ENCODE measurements at regions not wholly inside any gene's neighbourhood (a gene's known extent, or its start where the extent isn't known, plus 50 kb on each side); places are given as distances from the start of the nearest gene placed in this dataset.

DNA sequence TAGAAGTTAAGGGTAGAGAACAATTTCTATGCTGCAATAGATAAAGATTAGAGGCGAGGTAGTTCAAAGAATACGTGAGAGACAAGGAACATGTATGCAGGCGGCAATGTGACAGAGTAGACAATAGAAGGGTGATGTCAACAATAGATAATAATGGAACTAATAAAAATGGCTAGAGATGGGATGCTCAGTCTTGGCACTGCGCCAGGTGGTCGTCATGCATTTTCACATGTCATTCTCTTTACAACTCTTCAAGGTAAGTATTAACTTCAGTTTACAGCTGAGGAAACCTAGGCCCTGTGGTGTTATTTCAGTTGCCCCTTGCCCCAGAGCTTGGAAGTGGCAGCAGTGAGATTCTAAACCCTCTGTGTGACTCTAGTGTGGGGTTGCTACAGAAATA lies 890.7 kb upstream of the CELF4 start:
- Histone ChIP-seq H3K27ac (ENCODE audit: low read depth in 1 of 2, low read length in 2 of 2) (no peak overlapping the region), H3K4me1 (ENCODE audit: control insufficient read depth in 4 of 4, insufficient read depth in 4 of 4, low read length in 3 of 4) (no peaks in the 10 kb centered on the region), H3K9me3 (ENCODE audit: control insufficient read depth in 4 of 4, low read length in 3 of 4) (no peaks in the 10 kb centered on the region), H3K4me3 (ENCODE audit: low read depth in 1 of 3, low read length in 3 of 3) (no peak overlapping the region), H3K36me3 (ENCODE audit: control insufficient read depth in 4 of 4, insufficient read depth in 3 of 4, low read depth in 1 of 4, low read length in 3 of 4) (no peaks in the 10 kb centered on the region), H3K27me3 (ENCODE audit: control insufficient read depth in 4 of 4, insufficient read depth in 4 of 4, low read length in 3 of 4) (no peaks in the 10 kb centered on the region), H3K9ac (ENCODE audit: low read depth in 1 of 2, low read length in 2 of 2) (no peak overlapping the region)
- WGBS = 59% methylated on average over 5 of the region's 5 CpGs
- no peak for TF ChIP-seq SP1 (IDR thresholded peaks at IDR 0.05)
- no peak for TF ChIP-seq YY1 (IDR thresholded peaks at IDR 0.05)
- TF ChIP-seq, protein P1, sequence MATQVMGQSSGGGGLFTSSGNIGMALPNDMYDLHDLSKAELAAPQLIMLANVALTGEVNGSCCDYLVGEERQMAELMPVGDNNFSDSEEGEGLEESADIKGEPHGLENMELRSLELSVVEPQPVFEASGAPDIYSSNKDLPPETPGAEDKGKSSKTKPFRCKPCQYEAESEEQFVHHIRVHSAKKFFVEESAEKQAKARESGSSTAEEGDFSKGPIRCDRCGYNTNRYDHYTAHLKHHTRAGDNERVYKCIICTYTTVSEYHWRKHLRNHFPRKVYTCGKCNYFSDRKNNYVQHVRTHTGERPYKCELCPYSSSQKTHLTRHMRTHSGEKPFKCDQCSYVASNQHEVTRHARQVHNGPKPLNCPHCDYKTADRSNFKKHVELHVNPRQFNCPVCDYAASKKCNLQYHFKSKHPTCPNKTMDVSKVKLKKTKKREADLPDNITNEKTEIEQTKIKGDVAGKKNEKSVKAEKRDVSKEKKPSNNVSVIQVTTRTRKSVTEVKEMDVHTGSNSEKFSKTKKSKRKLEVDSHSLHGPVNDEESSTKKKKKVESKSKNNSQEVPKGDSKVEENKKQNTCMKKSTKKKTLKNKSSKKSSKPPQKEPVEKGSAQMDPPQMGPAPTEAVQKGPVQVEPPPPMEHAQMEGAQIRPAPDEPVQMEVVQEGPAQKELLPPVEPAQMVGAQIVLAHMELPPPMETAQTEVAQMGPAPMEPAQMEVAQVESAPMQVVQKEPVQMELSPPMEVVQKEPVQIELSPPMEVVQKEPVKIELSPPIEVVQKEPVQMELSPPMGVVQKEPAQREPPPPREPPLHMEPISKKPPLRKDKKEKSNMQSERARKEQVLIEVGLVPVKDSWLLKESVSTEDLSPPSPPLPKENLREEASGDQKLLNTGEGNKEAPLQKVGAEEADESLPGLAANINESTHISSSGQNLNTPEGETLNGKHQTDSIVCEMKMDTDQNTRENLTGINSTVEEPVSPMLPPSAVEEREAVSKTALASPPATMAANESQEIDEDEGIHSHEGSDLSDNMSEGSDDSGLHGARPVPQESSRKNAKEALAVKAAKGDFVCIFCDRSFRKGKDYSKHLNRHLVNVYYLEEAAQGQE (IDR thresholded peaks at IDR 0.05) = no peak
- TF ChIP-seq RXRA (IDR thresholded peaks at IDR 0.05) = no peak
- no peak for TF ChIP-seq CTCF (IDR thresholded peaks at IDR 0.05; ENCODE audit: low read depth, low read length, missing input control)
- TF ChIP-seq, protein P2, sequence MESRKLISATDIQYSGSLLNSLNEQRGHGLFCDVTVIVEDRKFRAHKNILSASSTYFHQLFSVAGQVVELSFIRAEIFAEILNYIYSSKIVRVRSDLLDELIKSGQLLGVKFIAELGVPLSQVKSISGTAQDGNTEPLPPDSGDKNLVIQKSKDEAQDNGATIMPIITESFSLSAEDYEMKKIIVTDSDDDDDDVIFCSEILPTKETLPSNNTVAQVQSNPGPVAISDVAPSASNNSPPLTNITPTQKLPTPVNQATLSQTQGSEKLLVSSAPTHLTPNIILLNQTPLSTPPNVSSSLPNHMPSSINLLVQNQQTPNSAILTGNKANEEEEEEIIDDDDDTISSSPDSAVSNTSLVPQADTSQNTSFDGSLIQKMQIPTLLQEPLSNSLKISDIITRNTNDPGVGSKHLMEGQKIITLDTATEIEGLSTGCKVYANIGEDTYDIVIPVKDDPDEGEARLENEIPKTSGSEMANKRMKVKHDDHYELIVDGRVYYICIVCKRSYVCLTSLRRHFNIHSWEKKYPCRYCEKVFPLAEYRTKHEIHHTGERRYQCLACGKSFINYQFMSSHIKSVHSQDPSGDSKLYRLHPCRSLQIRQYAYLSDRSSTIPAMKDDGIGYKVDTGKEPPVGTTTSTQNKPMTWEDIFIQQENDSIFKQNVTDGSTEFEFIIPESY (IDR thresholded peaks at IDR 0.05) = no peak
- TF ChIP-seq HNF4G (IDR thresholded peaks at IDR 0.05) = no peak
- no peak for TF ChIP-seq HNF4A (conservative IDR thresholded peaks at IDR 0.05)
- no peak for TF ChIP-seq NR2F2 (IDR thresholded peaks at IDR 0.05)
- no peak for DNase-seq (ENCODE audit: low spot score)

DNA sequence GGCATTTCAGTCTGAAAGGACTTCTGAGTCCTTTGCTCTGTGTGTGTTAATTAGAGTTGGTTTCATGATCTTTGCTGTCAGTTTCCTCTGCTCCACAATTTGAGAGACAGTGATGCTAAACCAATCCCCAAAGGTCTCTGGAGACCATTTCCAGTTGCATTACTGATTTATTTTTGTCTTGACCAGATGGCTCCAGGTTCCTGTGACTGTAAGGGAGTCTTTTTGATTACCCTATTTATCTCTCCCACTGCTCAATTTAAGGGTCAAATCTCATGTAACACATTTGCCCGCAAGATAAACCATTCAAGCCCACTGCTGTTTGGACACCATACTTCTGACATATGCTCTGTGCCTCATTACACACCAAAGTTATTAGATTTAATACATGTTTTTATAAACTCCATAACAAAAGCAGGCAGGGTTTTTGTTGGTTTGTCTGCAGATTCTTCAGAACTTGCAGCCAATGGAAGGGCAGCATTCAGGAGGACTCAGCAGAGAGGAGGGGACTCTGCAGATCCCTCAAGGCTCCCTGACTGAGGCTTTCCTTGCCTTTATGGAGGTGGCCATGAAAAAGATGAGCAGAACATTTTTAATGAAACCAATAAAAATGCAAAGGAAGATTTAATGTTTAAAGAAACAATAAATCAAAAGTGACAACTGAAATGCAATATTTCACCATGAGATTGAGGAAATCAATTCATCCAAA lies 889.3 kb upstream of the CELF4 start:
- Histone ChIP-seq H3K9ac (ENCODE audit: low read depth in 1 of 2, low read length in 2 of 2) (no peak overlapping the region), H3K4me1 (ENCODE audit: control insufficient read depth in 4 of 4, insufficient read depth in 4 of 4, low read length in 3 of 4) (no peaks in the 10 kb centered on the region), H3K9me3 (ENCODE audit: control insufficient read depth in 4 of 4, low read length in 3 of 4) (no peaks in the 10 kb centered on the region), H3K27ac (ENCODE audit: low read depth in 1 of 2, low read length in 2 of 2) (no peak overlapping the region), H3K27me3 (ENCODE audit: control insufficient read depth in 4 of 4, insufficient read depth in 4 of 4, low read length in 3 of 4) (no peaks in the 10 kb centered on the region), H3K4me3 (ENCODE audit: low read depth in 1 of 3, low read length in 3 of 3) (no peak overlapping the region), H3K36me3 (ENCODE audit: control insufficient read depth in 4 of 4, insufficient read depth in 3 of 4, low read depth in 1 of 4, low read length in 3 of 4) (no peaks in the 10 kb centered on the region)
- WGBS = 82% methylated on average over 1 of the region's 1 CpG
- DNase-seq (ENCODE audit: low spot score) = no peak
- TF ChIP-seq NR2F2 (IDR thresholded peaks at IDR 0.05) (no peak), YY1 (IDR thresholded peaks at IDR 0.05) (no peak), MAX (IDR thresholded peaks at IDR 0.05) (no peak), HNF4A (conservative IDR thresholded peaks at IDR 0.05) (no peak), HNF4G (IDR thresholded peaks at IDR 0.05) (no peak), RXRA (IDR thresholded peaks at IDR 0.05) (no peak), RAD21 (IDR thresholded peaks at IDR 0.05) (no peak), ATF3 (IDR thresholded peaks at IDR 0.05) (no peak), TAF1 (conservative IDR thresholded peaks at IDR 0.05) (no peak), JUND (IDR thresholded peaks at IDR 0.05) (no peak), FOXA2 (IDR thresholded peaks at IDR 0.05) (no peak), SP1 (IDR thresholded peaks at IDR 0.05) (no peak), GABPA (IDR thresholded peaks at IDR 0.05 in 1 of 2, conservative IDR thresholded peaks at IDR 0.05 in 1 of 2) (no peak), EGR1 (IDR thresholded peaks at IDR 0.05; ENCODE audit: low read depth in 2 of 2) (no peak)
- TF ChIP-seq, protein P1 (IDR thresholded peaks at IDR 0.05) = no peak
- TF ChIP-seq, protein P2 (IDR thresholded peaks at IDR 0.05) = no peak

Measured in liver (tissue), 8 donors.